ENCODE measurements at regions not wholly inside any gene's neighbourhood (a gene's known extent, or its start where the extent isn't known, plus 50 kb on each side); places are given as distances from the start of the nearest gene placed in this dataset.

- H3K27me3 ChIP-seq (ENCODE audit: control insufficient read depth, insufficient read depth, low read length), result peaks cover 18% of the 10 kb centered on the region
- no peaks in the 10 kb centered on the region for H3K9me3 ChIP-seq (replicated peaks; ENCODE audit: low read length)
- H3K4me1 ChIP-seq (ENCODE audit: control insufficient read depth, insufficient read depth, low read length), result no peaks in the 10 kb centered on the region
- no peak overlapping the region for H3K4me3 ChIP-seq (ENCODE audit: low read length)
- H3K9ac ChIP-seq (ENCODE audit: low read depth, low read length), result no peak overlapping the region
- H3K36me3 ChIP-seq (ENCODE audit: insufficient read depth, low read length), result no peaks in the 10 kb centered on the region
- no peak overlapping the region for H3K4me2 ChIP-seq (ENCODE audit: low read length)
These were observed 178.0 kb downstream of the PHETA1 start for GRCh38 chr12:111190741-111191526.

DNA sequence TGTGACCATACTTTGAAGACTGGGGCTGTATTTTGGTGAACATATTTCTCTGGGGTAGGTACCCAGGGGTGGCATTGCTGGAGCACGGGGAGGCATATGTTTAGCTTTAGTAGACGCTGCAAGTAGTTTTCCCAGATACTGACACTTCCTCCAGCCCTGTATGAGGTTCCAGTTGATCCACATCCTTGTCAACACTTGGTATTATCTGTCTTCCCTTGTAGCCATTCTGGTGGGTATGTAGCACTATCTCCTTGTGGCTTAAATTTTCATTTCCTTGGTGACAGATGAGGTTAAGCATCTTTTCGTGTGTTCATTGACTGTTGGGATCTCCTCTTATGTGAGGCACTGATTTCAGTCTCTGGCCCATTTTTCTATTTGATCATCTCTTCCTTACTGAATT lies 179.1 kb downstream of the PHETA1 start:
- Histone ChIP-seq H3K4me3 (ENCODE audit: low read length) (no peak overlapping the region), H3K27me3 (ENCODE audit: control insufficient read depth, insufficient read depth, low read length) (peaks cover 17% of the 10 kb centered on the region), H3K36me3 (ENCODE audit: insufficient read depth, low read length) (no peaks in the 10 kb centered on the region), H3K9me3 (replicated peaks; ENCODE audit: low read length) (no peaks in the 10 kb centered on the region), H3K4me1 (ENCODE audit: control insufficient read depth, insufficient read depth, low read length) (no peaks in the 10 kb centered on the region), H3K4me2 (ENCODE audit: low read length) (no peak overlapping the region), H3K9ac (ENCODE audit: low read depth, low read length) (no peak overlapping the region)

DNA sequence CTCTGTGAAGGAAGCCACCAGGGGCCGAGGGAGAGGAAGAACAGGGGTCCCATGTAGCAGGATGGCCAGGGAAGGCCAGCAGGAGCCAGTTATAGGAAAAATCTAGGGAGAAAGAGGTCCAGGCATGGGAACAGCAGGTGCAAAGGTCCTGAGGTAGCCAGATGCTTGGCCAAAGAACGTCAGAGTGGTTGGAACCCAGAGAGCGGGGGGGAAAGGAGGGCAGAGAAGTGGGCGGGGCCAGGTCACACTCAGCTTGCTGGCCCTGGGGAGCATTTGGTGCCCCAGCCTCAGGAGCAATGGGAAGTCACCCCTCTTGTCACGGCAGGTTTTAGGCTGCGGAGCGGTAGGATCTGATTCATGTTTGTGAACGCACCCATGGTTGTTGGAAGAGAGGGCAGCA lies 180.5 kb downstream of the PHETA1 start:
- Histone ChIP-seq H3K27me3 (ENCODE audit: control insufficient read depth, insufficient read depth, low read length) (peaks cover 8% of the 10 kb centered on the region), H3K4me3 (ENCODE audit: low read length) (no peak overlapping the region), H3K4me2 (ENCODE audit: low read length) (no peak overlapping the region), H3K9ac (ENCODE audit: low read depth, low read length) (no peak overlapping the region), H3K9me3 (replicated peaks; ENCODE audit: low read length) (no peaks in the 10 kb centered on the region), H3K36me3 (ENCODE audit: insufficient read depth, low read length) (no peaks in the 10 kb centered on the region), H3K4me1 (ENCODE audit: control insufficient read depth, insufficient read depth, low read length) (no peaks in the 10 kb centered on the region)

DNA sequence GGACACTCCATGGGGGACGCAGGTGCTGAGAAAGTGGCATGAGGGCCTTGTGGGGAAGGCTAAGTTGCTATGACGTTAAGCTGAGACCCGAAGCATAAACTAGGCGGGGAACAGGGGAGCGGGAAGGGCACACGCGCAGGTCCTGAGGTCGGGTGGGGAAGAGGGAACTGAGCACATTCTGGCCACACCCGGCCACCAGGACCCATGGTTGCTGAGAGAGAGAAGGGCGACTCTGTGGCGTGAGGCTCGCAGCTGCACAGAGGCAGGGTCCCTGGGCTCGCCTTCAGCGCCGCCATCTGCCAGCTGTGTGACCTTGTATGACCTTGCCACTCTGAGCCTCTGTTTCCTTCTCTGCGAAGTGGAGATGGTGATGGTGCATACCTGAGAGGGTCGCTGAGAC lies 182.5 kb downstream of the PHETA1 start:
- Histone ChIP-seq H3K9ac (ENCODE audit: low read depth, low read length) (no peak overlapping the region), H3K9me3 (replicated peaks; ENCODE audit: low read length) (no peaks in the 10 kb centered on the region), H3K27me3 (ENCODE audit: control insufficient read depth, insufficient read depth, low read length) (peaks cover 20% of the 10 kb centered on the region), H3K4me3 (ENCODE audit: low read length) (no peak overlapping the region), H3K4me2 (ENCODE audit: low read length) (no peak overlapping the region), H3K4me1 (ENCODE audit: control insufficient read depth, insufficient read depth, low read length) (no peaks in the 10 kb centered on the region), H3K36me3 (ENCODE audit: insufficient read depth, low read length) (no peaks in the 10 kb centered on the region)

GRCh38 chr12:111185889-111186227 lies 183.0 kb downstream of the PHETA1 start:
- Histone ChIP-seq H3K4me1 (ENCODE audit: control insufficient read depth, insufficient read depth, low read length) (no peaks in the 10 kb centered on the region), H3K27me3 (ENCODE audit: control insufficient read depth, insufficient read depth, low read length) (peaks cover 24% of the 10 kb centered on the region), H3K9ac (ENCODE audit: low read depth, low read length) (no peak overlapping the region)

DNA sequence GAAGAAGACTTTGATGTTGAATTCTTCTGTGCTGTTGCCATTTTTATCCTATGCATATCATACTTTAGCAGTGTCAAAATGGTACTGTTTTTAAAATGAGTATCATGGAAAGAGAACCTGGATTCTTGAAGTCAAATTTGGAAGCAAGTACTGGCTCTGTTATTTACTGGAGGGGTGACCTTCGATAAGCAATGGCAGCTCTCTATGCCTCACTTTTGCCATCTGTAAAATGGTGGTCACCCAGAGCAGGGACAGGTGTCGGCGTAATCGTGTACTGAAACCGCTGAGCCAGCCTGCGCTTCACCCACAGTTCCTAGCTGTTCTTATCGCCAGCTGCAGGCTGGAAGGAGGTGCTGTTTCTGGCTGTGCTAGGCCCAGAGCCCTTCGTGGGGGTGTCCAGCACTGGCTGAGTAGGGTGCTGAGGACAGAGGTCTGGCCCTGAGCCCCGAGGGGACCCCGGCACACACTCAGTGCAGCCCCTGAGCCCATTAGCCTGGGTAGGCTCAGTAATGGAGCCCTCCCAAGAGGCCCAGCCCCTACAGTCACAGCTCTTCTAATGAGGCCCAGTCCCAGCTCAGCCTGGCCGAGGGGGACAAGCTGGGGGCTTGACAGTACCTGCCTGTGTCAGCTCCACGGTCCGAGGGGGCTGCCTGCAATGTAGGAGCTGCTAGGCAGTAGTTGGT lies 183.5 kb downstream of the PHETA1 start:
- H3K9ac ChIP-seq (ENCODE audit: low read depth, low read length), result no peak overlapping the region
- no peaks in the 10 kb centered on the region for H3K4me1 ChIP-seq (ENCODE audit: control insufficient read depth, insufficient read depth, low read length)
- no peak overlapping the region for H3K4me2 ChIP-seq (ENCODE audit: low read length)
- no peaks in the 10 kb centered on the region for H3K9me3 ChIP-seq (replicated peaks; ENCODE audit: low read length)
- peaks cover 30% of the 10 kb centered on the region for H3K27me3 ChIP-seq (ENCODE audit: control insufficient read depth, insufficient read depth, low read length)
- H3K4me3 ChIP-seq (ENCODE audit: low read length), result no peak overlapping the region
- no peaks in the 10 kb centered on the region for H3K36me3 ChIP-seq (ENCODE audit: insufficient read depth, low read length)

More at GRCh38 chr12:111185889-111186227, 183.0 kb downstream of the PHETA1 start:
- Histone ChIP-seq H3K9me3 (replicated peaks; ENCODE audit: low read length) (no peaks in the 10 kb centered on the region), H3K36me3 (ENCODE audit: insufficient read depth, low read length) (no peaks in the 10 kb centered on the region), H3K4me3 (ENCODE audit: low read length) (no peak overlapping the region), H3K4me2 (ENCODE audit: low read length) (no peak overlapping the region)

- no peaks in the 10 kb centered on the region for H3K9me3 ChIP-seq (replicated peaks; ENCODE audit: low read length)
- H3K4me1 ChIP-seq (ENCODE audit: control insufficient read depth, insufficient read depth, low read length), result no peaks in the 10 kb centered on the region
- no peak overlapping the region for H3K4me3 ChIP-seq (ENCODE audit: low read length)
- peaks cover 33% of the 10 kb centered on the region for H3K27me3 ChIP-seq (ENCODE audit: control insufficient read depth, insufficient read depth, low read length)
- H3K4me2 ChIP-seq (ENCODE audit: low read length), result no peak overlapping the region
- H3K36me3 ChIP-seq (ENCODE audit: insufficient read depth, low read length), result no peaks in the 10 kb centered on the region
- H3K9ac ChIP-seq (ENCODE audit: low read depth, low read length), result no peak overlapping the region
These were observed 184.7 kb downstream of the PHETA1 start for GRCh38 chr12:111184161-111184560.

DNA sequence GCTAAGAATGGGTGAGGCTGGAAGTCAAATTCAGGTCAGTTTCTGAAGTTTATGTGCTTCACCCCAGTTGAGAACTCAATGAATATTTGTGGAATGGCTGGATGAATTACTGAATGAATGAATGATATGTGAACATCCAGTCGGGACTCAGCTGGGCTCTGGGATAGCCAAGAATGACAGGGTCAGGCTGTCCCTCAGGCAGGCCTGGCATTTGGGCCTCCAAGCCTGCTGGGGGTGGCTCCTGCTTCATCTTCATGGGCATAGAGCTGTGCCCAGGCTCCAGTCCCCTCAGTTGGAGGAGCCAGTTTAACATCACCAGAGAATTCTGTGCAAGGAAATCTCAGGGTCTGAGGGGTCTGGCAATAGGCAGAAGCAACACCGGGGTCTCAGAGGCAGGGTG lies 185.8 kb downstream of the PHETA1 start:
- Histone ChIP-seq H3K9ac (ENCODE audit: low read depth, low read length) (no peak overlapping the region), H3K4me1 (ENCODE audit: control insufficient read depth, insufficient read depth, low read length) (no peaks in the 10 kb centered on the region), H3K27me3 (ENCODE audit: control insufficient read depth, insufficient read depth, low read length) (peaks cover 33% of the 10 kb centered on the region), H3K9me3 (replicated peaks; ENCODE audit: low read length) (no peaks in the 10 kb centered on the region), H3K36me3 (ENCODE audit: insufficient read depth, low read length) (no peaks in the 10 kb centered on the region), H3K4me3 (ENCODE audit: low read length) (no peak overlapping the region), H3K4me2 (ENCODE audit: low read length) (no peak overlapping the region)

DNA sequence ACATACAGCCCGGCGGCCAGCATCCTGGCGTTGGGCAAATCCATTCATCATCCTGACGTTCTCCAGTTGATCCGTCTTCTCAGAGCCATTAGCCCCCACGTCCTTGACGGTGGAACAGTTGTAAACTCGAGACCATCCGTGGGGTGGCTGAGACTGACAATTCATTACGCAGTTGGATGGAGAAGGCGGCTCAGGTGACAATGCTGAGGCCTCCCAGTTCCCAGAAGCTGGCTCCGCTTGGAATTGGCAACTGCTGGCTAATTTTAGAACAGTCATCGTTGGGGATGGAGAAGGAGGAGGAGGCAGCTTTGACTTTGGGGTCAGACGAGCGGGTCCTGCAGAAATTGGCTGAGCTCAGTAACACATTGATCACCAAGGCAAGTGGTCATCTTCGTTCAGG lies 186.5 kb downstream of the PHETA1 start:
- no peaks in the 10 kb centered on the region for H3K4me1 ChIP-seq (ENCODE audit: control insufficient read depth, insufficient read depth, low read length)
- no peak overlapping the region for H3K9ac ChIP-seq (ENCODE audit: low read depth, low read length)
- no peaks in the 10 kb centered on the region for H3K36me3 ChIP-seq (ENCODE audit: insufficient read depth, low read length)
- H3K27me3 ChIP-seq (ENCODE audit: control insufficient read depth, insufficient read depth, low read length), result peaks cover 33% of the 10 kb centered on the region
- no peak overlapping the region for H3K4me2 ChIP-seq (ENCODE audit: low read length)
- H3K4me3 ChIP-seq (ENCODE audit: low read length), result no peak overlapping the region
- H3K9me3 ChIP-seq (replicated peaks; ENCODE audit: low read length), result no peaks in the 10 kb centered on the region

DNA sequence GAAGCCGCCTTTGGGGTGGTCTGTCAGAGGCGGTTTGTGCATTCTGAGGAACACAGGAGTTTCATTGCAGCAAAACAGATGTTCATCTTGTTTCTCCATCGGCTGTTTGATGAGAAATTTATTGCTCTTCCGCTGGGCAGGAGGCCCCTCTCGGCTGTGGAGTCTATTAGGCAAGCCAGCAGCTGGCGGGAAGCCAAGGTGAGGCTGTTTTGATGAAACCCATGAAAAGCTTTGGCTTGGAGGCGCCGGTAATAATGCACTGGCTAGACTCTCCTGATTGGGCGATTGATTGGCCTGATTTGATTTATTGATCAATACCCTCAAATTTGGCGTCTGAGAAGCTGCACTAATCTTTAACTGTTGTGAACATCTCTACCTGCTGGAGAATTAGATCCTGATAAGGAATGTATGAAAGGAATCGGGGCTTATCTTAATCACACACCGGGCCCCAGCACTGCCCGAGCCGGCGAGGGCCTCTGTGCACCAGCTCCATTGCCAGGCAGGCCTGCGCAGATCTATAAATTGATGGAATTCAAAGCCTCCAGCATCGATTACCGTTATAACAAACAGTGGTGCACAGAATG lies 187.7 kb downstream of the PHETA1 start:
- H3K36me3 ChIP-seq (ENCODE audit: insufficient read depth, low read length), result no peaks in the 10 kb centered on the region
- no peak overlapping the region for H3K4me2 ChIP-seq (ENCODE audit: low read length)
- H3K4me3 ChIP-seq (ENCODE audit: low read length), result no peak overlapping the region
- H3K9me3 ChIP-seq (replicated peaks; ENCODE audit: low read length), result no peaks in the 10 kb centered on the region
- H3K4me1 ChIP-seq (ENCODE audit: control insufficient read depth, insufficient read depth, low read length), result no peaks in the 10 kb centered on the region
- H3K9ac ChIP-seq (ENCODE audit: low read depth, low read length), result no peak overlapping the region
- H3K27me3 ChIP-seq (ENCODE audit: control insufficient read depth, insufficient read depth, low read length), result peaks cover 34% of the 10 kb centered on the region

DNA sequence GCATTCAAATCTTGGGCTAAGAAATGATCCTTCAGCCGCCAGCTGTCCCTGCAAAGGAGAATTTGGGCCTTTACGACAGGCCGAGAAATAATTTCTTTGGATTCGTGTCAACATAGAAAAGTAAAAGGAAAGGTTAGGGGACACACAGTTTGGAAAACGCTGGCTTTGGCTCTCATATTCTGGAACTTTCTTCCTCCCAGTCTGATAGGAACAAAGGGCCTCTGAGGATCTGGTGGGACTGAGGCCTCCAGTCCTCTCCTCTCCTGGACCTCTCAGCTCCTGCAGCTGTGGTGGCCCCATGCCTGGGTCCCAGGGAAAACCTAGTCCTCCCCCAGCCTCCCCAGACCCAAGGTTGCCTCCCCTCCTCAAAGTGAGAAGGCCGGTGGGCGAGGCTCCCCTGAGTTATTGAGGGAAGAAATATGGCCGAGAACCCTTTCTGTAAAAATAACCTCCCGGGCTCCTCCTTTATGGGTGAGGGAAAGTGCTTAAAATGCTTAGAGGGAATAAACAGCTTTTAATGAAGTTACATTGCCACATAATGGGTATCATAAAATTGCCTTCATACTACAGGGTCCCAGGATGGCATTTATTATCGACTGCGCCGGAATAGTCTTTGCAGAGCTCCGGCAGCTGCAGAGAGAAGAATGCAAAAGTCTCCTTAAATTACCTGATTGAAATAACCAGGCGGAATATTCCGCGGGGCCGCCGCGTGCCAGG lies 188.3 kb downstream of the PHETA1 start:
- H3K4me3 ChIP-seq (ENCODE audit: low read length), result no peak overlapping the region

More for the DNA sequence above, 188.3 kb downstream of the PHETA1 start:
- Histone ChIP-seq H3K9ac (ENCODE audit: low read depth, low read length) (no peak overlapping the region), H3K36me3 (ENCODE audit: insufficient read depth, low read length) (no peaks in the 10 kb centered on the region), H3K9me3 (replicated peaks; ENCODE audit: low read length) (no peaks in the 10 kb centered on the region), H3K4me1 (ENCODE audit: control insufficient read depth, insufficient read depth, low read length) (no peaks in the 10 kb centered on the region), H3K27me3 (ENCODE audit: control insufficient read depth, insufficient read depth, low read length) (peaks cover 38% of the 10 kb centered on the region), H3K4me2 (ENCODE audit: low read length) (no peak overlapping the region)
